ENCODE measurements at regions not wholly inside any gene's neighbourhood (a gene's known extent, or its start where the extent isn't known, plus 50 kb on each side); places are given as distances from the start of the nearest gene placed in this dataset.
"Not testable (repeated sequence)": the region's sequence is repeated elsewhere in the genome, so short reads cannot be mapped to it uniquely, and the experiment has no call there.

DNA sequence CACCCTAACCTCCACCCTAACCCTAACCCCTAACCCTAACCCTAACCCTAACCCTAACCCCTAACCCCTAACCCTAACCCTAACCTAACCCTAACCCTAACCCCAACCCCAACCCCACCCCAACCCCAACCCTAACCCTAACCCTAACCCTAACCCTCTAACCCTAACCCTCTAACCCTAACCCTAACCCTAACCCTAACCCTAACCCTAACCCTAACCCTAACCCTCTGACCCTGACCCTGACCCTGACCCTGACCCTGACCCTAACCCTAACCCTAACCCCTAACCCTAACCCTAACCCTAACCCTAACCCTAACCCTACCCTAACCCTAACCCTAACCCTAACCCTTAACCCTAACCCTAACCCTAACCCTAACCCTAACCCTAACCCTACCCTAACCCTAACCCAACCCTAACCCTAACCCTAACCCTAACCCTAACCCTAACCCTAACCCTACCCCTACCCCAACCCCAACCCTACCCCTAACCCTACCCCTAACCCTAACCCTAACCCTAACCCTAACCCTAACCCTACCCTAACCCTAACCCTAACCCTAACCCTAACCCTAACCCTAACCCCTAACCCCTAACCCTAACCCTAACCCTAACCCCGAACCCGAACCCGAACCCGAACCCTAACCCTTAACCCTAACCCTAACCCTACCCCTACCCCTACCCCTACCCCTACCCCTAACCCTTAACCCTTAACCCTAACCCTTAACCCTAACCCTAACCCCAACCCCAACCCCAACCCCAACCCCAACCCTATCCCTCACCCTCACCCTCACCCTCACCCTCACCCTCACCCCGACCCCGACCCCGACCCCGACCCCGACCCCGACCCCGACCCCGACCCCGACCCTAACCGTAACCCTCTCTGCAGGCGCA is 186.2 kb upstream of the CHL1 start:
- TF ChIP-seq, protein P1, sequence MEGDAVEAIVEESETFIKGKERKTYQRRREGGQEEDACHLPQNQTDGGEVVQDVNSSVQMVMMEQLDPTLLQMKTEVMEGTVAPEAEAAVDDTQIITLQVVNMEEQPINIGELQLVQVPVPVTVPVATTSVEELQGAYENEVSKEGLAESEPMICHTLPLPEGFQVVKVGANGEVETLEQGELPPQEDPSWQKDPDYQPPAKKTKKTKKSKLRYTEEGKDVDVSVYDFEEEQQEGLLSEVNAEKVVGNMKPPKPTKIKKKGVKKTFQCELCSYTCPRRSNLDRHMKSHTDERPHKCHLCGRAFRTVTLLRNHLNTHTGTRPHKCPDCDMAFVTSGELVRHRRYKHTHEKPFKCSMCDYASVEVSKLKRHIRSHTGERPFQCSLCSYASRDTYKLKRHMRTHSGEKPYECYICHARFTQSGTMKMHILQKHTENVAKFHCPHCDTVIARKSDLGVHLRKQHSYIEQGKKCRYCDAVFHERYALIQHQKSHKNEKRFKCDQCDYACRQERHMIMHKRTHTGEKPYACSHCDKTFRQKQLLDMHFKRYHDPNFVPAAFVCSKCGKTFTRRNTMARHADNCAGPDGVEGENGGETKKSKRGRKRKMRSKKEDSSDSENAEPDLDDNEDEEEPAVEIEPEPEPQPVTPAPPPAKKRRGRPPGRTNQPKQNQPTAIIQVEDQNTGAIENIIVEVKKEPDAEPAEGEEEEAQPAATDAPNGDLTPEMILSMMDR (IDR thresholded peaks at IDR 0.05), result not testable (repeated sequence)
- not testable (repeated sequence) for TF ChIP-seq EP300, POLR2A (IDR thresholded peaks at IDR 0.05)
